SW480 (cell line): ENCODE measurements at regions not wholly inside any gene's neighbourhood (a gene's known extent, or its start where the extent isn't known, plus 50 kb on each side); places are given as distances from the start of the nearest gene placed in this dataset.

Source experiments
- DNase-seq: peaks from one replicate; pipeline ENCODE4 v3.0.0-alpha.2; 2016; ENCODE audit warnings: low spot score

- peak; percentile 13 for DNase-seq
Observed at GRCh38 chr3:73954506-73954905, 329.8 kb upstream of the PDZRN3 start.

- DNase-seq: no peak
Observed at GRCh38 chr3:73952781-73953180, 328.0 kb upstream of the PDZRN3 start.

- DNase-seq: no peak
Observed at GRCh38 chr3:73950865-73951558, 326.3 kb upstream of the PDZRN3 start.

- no peak for DNase-seq
Observed at GRCh38 chr3:73945541-73945940, 320.8 kb upstream of the PDZRN3 start.

GRCh38 chr3:73939985-73940384 is 315.2 kb upstream of the PDZRN3 start:
- DNase-seq: no peak

GRCh38 chr3:73933585-73933984 is 308.8 kb upstream of the PDZRN3 start:
- no peak for DNase-seq

GRCh38 chr3:73927203-73927570 is 302.4 kb upstream of the PDZRN3 start:
- no peak for DNase-seq

- no peak for DNase-seq
Observed at GRCh38 chr3:73926360-73927202, 301.8 kb upstream of the PDZRN3 start.

GRCh38 chr3:73925011-73925410 is 300.3 kb upstream of the PDZRN3 start:
- DNase-seq: no peak

GRCh38 chr3:73924048-73924447 is 299.3 kb upstream of the PDZRN3 start:
- no peak for DNase-seq

GRCh38 chr3:73917643-73918042 is 292.9 kb upstream of the PDZRN3 start:
- no peak for DNase-seq

- no peak for DNase-seq
Observed at GRCh38 chr3:73915886-73916285, 291.1 kb upstream of the PDZRN3 start.

- DNase-seq: no peak
Observed at GRCh38 chr3:73908218-73908617, 283.5 kb upstream of the PDZRN3 start.

GRCh38 chr3:73901686-73902085 is 276.9 kb upstream of the PDZRN3 start:
- no peak for DNase-seq

GRCh38 chr3:73894474-73895213 is 269.9 kb upstream of the PDZRN3 start:
- no peak for DNase-seq

- no peak for DNase-seq
Observed at GRCh38 chr3:73893089-73893488, 268.3 kb upstream of the PDZRN3 start.

- no peak for DNase-seq
Observed at GRCh38 chr3:73885862-73886261, 261.1 kb upstream of the PDZRN3 start.

- DNase-seq: no peak
Observed at GRCh38 chr3:73884361-73884760, 259.6 kb upstream of the PDZRN3 start.

- no peak for DNase-seq
Observed at GRCh38 chr3:73883497-73883896, 258.8 kb upstream of the PDZRN3 start.

- no peak for DNase-seq
Observed at GRCh38 chr3:73874606-73875369, 250.0 kb upstream of the PDZRN3 start.

GRCh38 chr3:73874161-73874560 is 249.4 kb upstream of the PDZRN3 start:
- DNase-seq: no peak

GRCh38 chr3:73868688-73869315 is 244.1 kb upstream of the PDZRN3 start:
- DNase-seq: peak; percentile 48
